MCF 10A (cell line): ENCODE measurements at regions not wholly inside any gene's neighbourhood (a gene's known extent, or its start where the extent isn't known, plus 50 kb on each side); places are given as distances from the start of the nearest gene placed in this dataset.

Experiments
- BruUV-seq: library from RNA; stranded (reverse); fragments of 400-500 nt; replicated peaks from 2 replicates; lab custom pipeline; 2021; lab: Mats Ljungman, UMichigan
- CTCF ChIA-PET: fragments of 300-600 bp; sonication (Branson Sonifier 250); formaldehyde crosslinking; extraction: SDS; loops from one replicate; lab custom pipeline; 2021; ENCODE audit warnings: antibody characterized with exemption, inconsistent platforms; lab: Yijun Ruan, JAX
- POLR2A ChIA-PET: fragments of 300-600, 350-650 bp; sonication (Branson Sonifier 250); formaldehyde crosslinking; extraction: SDS; loops from one replicate; lab custom pipeline; 2020; ENCODE audit warnings: antibody characterized with exemption, inconsistent platforms; lab: Yijun Ruan, JAX
- DNase-seq: peaks from one replicate; pipeline ENCODE4 v3.0.0-alpha.2; 2018; ENCODE audit not compliant: unreplicated experiment
- H3K27ac Mint-ChIP-seq: one replicate; pipeline ENCODE4 v1.8.0; 2022; ENCODE audit warnings: mild to moderate bottlenecking, low read depth, mixed read lengths; ENCODE audit not compliant: unreplicated experiment
- H3K27me3 Mint-ChIP-seq: one replicate; pipeline ENCODE4 v1.8.0; 2022; ENCODE audit warnings: mixed read lengths; ENCODE audit not compliant: insufficient read depth, unreplicated experiment
- H3K36me3 Mint-ChIP-seq: one replicate; pipeline ENCODE4 v1.8.0; 2022; ENCODE audit warnings: mild to moderate bottlenecking, moderate library complexity, mixed read lengths; ENCODE audit not compliant: insufficient read depth, unreplicated experiment
- H3K4me1 Mint-ChIP-seq: one replicate; pipeline ENCODE4 v1.8.0; 2022; ENCODE audit warnings: mixed read lengths; ENCODE audit not compliant: insufficient read depth, unreplicated experiment
- H3K4me3 Mint-ChIP-seq: one replicate; pipeline ENCODE4 v1.8.0; 2022; ENCODE audit warnings: mild to moderate bottlenecking, moderate library complexity, mixed read lengths; ENCODE audit not compliant: unreplicated experiment
- H3K9me3 Mint-ChIP-seq: one replicate; pipeline ENCODE4 v1.8.0; 2022; ENCODE audit warnings: mixed read lengths; ENCODE audit not compliant: unreplicated experiment
- intact Hi-C: fragments of 100-400 bp; cut with micrococcal nuclease; formaldehyde crosslinking; loops from 2 replicates; pipeline ENCODE4 v1.14.1; 2022
- TF ChIP-seq, protein P1 (sequence below): fragments of 200-600 bp; IDR thresholded peaks from one replicate; pipeline ENCODE4 v1.8.0; 2022; ENCODE audit warnings: antibody characterized with exemption, mild to moderate bottlenecking; ENCODE audit not compliant: unreplicated experiment

- intact Hi-C loops, result no loop called here
- Mint-ChIP-seq H3K27ac (no peak overlapping the region), H3K4me3 (no peak overlapping the region), H3K4me1 (peaks cover 18% of the 10 kb centered on the region), H3K9me3 (peaks cover 13% of the 10 kb centered on the region), H3K27me3 (no peaks in the 10 kb centered on the region), H3K36me3 (peaks cover 5% of the 10 kb centered on the region)
- TF ChIP-seq, protein P1, sequence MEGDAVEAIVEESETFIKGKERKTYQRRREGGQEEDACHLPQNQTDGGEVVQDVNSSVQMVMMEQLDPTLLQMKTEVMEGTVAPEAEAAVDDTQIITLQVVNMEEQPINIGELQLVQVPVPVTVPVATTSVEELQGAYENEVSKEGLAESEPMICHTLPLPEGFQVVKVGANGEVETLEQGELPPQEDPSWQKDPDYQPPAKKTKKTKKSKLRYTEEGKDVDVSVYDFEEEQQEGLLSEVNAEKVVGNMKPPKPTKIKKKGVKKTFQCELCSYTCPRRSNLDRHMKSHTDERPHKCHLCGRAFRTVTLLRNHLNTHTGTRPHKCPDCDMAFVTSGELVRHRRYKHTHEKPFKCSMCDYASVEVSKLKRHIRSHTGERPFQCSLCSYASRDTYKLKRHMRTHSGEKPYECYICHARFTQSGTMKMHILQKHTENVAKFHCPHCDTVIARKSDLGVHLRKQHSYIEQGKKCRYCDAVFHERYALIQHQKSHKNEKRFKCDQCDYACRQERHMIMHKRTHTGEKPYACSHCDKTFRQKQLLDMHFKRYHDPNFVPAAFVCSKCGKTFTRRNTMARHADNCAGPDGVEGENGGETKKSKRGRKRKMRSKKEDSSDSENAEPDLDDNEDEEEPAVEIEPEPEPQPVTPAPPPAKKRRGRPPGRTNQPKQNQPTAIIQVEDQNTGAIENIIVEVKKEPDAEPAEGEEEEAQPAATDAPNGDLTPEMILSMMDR, result no peak
- BruUV-seq, result no TSS peak
- DNase-seq, result no peak
- POLR2A ChIA-PET, result no interaction called here
- CTCF ChIA-PET, result interaction anchor here (0.6 to 0.8 kb wide), 2 partner anchors 125 to 590 kb away, joined by 3 to 4 read pairs; no protein-coding TSS in a partner anchor
Observed at GRCh38 chr2:19051203-19051831, 307.1 kb downstream of the OSR1 start.

DNA sequence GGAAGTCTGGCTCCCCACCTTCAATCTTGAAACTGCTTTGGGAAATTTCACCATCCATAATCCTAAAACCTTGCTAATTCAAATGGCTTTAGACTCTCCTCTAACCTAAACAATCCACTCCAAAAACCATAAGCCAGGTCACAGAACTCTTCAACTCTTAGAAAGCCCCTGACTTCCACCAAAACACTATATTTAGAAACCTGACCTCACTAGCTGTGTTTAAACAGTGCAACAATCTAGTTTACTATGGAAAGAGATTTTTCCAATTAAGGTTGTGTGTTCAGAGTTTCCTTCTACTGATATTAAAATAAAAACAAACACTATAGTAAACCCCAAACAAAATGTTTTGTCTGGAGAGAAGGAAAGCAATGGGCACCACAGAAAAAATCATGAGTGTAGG is 308.1 kb downstream of the OSR1 start:
- intact Hi-C loops, result no loop called here
- H3K27me3 Mint-ChIP-seq, result no peaks in the 10 kb centered on the region
- TF ChIP-seq, protein P1, result no peak
- no peak overlapping the region for H3K27ac Mint-ChIP-seq
- no peak overlapping the region for H3K4me3 Mint-ChIP-seq
- H3K9me3 Mint-ChIP-seq, result peaks cover 7% of the 10 kb centered on the region
- H3K4me1 Mint-ChIP-seq, result peaks cover 18% of the 10 kb centered on the region
- H3K36me3 Mint-ChIP-seq, result peaks cover 5% of the 10 kb centered on the region
- ChIA-PET CTCF (no interaction called here), POLR2A (interaction anchor here (0.6 kb wide), 1 partner anchor 851 kb away, joined by 3 read pairs; no protein-coding TSS in a partner anchor)
- DNase-seq, result no peak
- BruUV-seq, result no TSS peak

DNA sequence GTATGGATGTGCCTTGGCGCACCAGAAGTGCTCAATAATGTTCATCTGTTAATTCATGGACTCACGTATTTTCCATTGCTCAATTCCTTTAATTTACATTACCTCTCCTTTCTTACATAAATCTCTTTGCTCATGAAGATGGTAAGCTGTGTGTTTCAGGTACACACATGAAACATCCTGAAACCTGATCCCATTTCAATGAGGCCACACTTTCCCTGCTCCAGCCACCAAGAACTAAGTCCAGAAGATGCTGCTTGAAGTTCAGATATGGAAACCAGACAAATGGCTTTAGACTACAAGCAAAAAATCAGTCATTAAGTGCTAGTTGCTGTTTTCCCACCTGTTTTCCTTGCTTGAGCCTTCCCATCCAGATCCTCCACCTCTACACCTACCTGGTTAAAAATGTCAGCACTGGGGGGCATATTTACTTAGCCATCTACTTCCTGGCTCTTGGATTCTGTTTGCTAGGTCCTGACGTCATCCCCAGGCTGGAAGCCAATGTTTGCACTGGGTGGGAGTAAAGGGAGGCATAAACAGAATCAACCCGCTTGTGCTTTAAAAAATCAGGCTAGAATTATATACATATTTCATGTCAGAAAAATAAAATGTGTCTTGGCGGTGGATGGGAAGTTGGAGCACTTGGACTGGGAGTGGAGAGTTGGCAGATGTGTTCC is 309.7 kb downstream of the OSR1 start:
- Mint-ChIP-seq H3K9me3 (peaks cover under 1% of the 10 kb centered on the region), H3K27me3 (no peaks in the 10 kb centered on the region), H3K4me3 (no peak overlapping the region), H3K27ac (no peak overlapping the region), H3K4me1 (peaks cover 18% of the 10 kb centered on the region), H3K36me3 (peaks cover 5% of the 10 kb centered on the region)
- CTCF ChIA-PET, result no interaction called here
- no peak for DNase-seq
- intact Hi-C loops, result no loop called here
- POLR2A ChIA-PET, result no interaction called here
- TF ChIP-seq, protein P1, result no peak
- no TSS peak for BruUV-seq

GRCh38 chr2:19046986-19047780 is 311.2 kb downstream of the OSR1 start:
- no TSS peak for BruUV-seq
- DNase-seq, result no peak
- Mint-ChIP-seq H3K27me3 (no peaks in the 10 kb centered on the region), H3K4me3 (no peak overlapping the region), H3K9me3 (no peaks in the 10 kb centered on the region), H3K4me1 (peaks cover 18% of the 10 kb centered on the region), H3K36me3 (peaks cover 5% of the 10 kb centered on the region), H3K27ac (no peak overlapping the region)
- intact Hi-C loops, result no loop called here
- TF ChIP-seq, protein P1, result no peak
- CTCF ChIA-PET, result interaction anchor here (0.6 to 0.7 kb wide), 3 partner anchors 68 to 491 kb away, joined by 3 read pairs; no protein-coding TSS in a partner anchor
- POLR2A ChIA-PET, result interaction anchor here (1.1 kb wide), 1 partner anchor 10 kb away, joined by 3 read pairs; no protein-coding TSS in a partner anchor
